ENCODE measurements at regions not wholly inside any gene's neighbourhood (a gene's known extent, or its start where the extent isn't known, plus 50 kb on each side); places are given as distances from the start of the nearest gene placed in this dataset.

DNA sequence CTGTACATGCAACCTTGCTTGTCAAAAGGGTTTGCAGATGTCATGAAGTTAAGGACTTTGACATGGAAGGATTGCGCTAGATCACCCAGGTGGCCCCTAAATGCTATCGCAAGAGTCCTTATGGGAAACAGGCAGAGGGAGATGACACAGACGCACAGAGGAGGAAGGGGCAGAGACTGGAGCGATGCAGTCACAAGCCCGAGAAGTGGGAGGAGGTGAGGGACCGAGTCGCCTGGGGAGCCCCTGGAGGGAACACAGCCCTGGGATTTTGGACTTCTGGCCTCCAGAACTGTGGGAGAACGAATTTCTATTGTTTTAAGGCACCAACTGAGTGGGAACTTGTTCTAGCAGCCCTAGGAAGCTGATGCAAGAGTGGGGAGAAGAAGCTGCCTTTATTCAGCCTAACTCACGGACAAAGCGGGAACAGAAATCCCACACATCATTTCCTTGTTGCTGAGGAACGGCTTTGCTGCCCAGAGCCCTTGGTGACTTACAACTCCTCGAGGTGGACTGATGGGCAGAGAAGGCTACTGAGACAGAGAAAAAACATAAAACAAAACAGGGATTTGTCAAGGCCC lies 434.0 kb downstream of the PREX1 start:
- TF ChIP-seq RAD21 (IDR thresholded peaks at IDR 0.05; ENCODE audit: low read depth) (no peak), MAX (IDR thresholded peaks at IDR 0.05) (no peak), EP300 (IDR thresholded peaks at IDR 0.05; ENCODE audit: borderline replicate concordance) (no peak), CEBPB (IDR thresholded peaks at IDR 0.05) (no peak), CREB1 (IDR thresholded peaks at IDR 0.05; ENCODE audit: low read depth) (no peak), REST (IDR thresholded peaks at IDR 0.05; ENCODE audit: low read depth) (no peak), ZBTB7A (IDR thresholded peaks at IDR 0.05; ENCODE audit: low read depth) (no peak)
- TF ChIP-seq, protein P1, sequence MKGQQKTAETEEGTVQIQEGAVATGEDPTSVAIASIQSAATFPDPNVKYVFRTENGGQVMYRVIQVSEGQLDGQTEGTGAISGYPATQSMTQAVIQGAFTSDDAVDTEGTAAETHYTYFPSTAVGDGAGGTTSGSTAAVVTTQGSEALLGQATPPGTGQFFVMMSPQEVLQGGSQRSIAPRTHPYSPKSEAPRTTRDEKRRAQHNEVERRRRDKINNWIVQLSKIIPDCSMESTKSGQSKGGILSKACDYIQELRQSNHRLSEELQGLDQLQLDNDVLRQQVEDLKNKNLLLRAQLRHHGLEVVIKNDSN (IDR thresholded peaks at IDR 0.05), result no peak

Data from Ishikawa (cell line).